Prostate gland (tissue), 2 donors: ENCODE measurements at regions not wholly inside any gene's neighbourhood (a gene's known extent, or its start where the extent isn't known, plus 50 kb on each side); places are given as distances from the start of the nearest gene placed in this dataset.

Source experiments
- DNase-seq: peaks from one replicate; pipeline ENCODE4 v3.0.0-alpha.2; 2019; ENCODE audit warnings: low spot score
- H3K27ac ChIP-seq, 2 donors: fragments of 200-600 bp; sonication (generic); 2 replicates each; pipeline ENCODE4 v1.5.1; 2017 to 2019
- H3K27me3 ChIP-seq: fragments of 200-600 bp; sonication (generic); replicated peaks from 2 replicates; pipeline ENCODE4 v1.5.1; 2019; ENCODE audit not compliant: insufficient read depth
- H3K36me3 ChIP-seq, 2 donors: fragments of 200-600 bp; sonication (generic); 1 replicate in 1 of 2; 2 replicates in 1 of 2; pipeline versions ENCODE4 v1.5.1 to v1.8.1; 2017 to 2019
- H3K4me1 ChIP-seq: fragments of 200-600 bp; sonication (generic); replicated peaks from 2 replicates; pipeline ENCODE4 v1.5.1; 2019
- H3K4me3 ChIP-seq, 2 donors: fragments of 200-600 bp; sonication (generic); 2 replicates each; pipeline ENCODE4 v1.5.1; 2017 to 2019
- H3K9me3 ChIP-seq: fragments of 200-600 bp; sonication (generic); 2 replicates; pipeline ENCODE4 v1.5.1; 2017
- CTCF ChIP-seq, 4 experiments: fragments of 200-600 bp in 2 of 4; fragments of 450-650 bp in 2 of 4; sonication (generic) in 2 of 4; IDR thresholded peaks; 1 replicate in 3 of 4; 2 replicates in 1 of 4; pipeline ENCODE4 v1.5.1; 2016 to 2019; ENCODE audit warnings: antibody characterized with exemption in 4 of 4, mild to moderate bottlenecking in 2 of 4, moderate library complexity in 2 of 4
- POLR2A ChIP-seq: fragments of 450-650 bp; IDR thresholded peaks from one replicate; pipeline ENCODE4 v1.6.1; 2016; ENCODE audit warnings: antibody characterized with exemption, mild to moderate bottlenecking
- POLR2AphosphoS5 ChIP-seq: sonication (generic); formaldehyde crosslinking; IDR thresholded peaks from one replicate; pipeline ENCODE4 v1.6.1; 2017; ENCODE audit warnings: antibody characterized with exemption
- WGBS: methylation state at CpG from one replicate; pipeline ENCODE4 v1.1.5; 2018; 5-methylcytosine and 5-hydroxymethylcytosine counted together
- intact Hi-C: fragments of 100-400 bp; cut with DNase I; formaldehyde crosslinking; loops from one replicate; pipeline ENCODE4 v1.14.2; 2022

- H3K27me3 ChIP-seq, result no peaks in the 10 kb centered on the region
- DNase-seq, result no peak
- no peak overlapping the region for H3K4me3 ChIP-seq
- H3K36me3 ChIP-seq, result no peaks in the 10 kb centered on the region
- 71% methylated on average over 4 of the region's 4 CpGs for WGBS
- H3K4me1 ChIP-seq, result no peaks in the 10 kb centered on the region
- no peak overlapping the region for H3K27ac ChIP-seq
- no peak for TF ChIP-seq CTCF (IDR thresholded peaks at IDR 0.05)
- TF ChIP-seq POLR2A, result no peak
- no peak for TF ChIP-seq POLR2AphosphoS5
- intact Hi-C loops, result no loop called here
- no peaks in the 10 kb centered on the region for H3K9me3 ChIP-seq
Observed at GRCh38 chr18:72225958-72226357, 318.2 kb downstream of the CBLN2 start.

DNA sequence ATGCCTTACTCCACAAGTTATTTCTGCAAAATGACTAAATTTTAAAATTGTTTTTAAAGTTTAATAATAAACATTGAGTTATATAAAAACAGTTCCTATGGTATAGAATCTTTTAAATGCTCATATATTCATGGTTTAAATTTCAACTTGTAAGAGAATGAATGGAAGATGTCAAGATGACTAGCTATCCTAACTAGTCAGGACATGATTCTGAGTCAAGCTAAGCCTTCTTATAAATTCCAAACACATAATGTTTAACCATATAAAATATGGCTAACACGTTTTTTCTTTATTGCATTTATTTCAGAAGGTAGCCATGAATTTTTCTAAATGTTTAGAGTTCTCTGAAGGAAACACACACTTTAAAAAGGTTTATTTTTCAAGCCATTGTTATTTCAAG is 320.4 kb downstream of the CBLN2 start:
- WGBS, result 24% methylated on average over 1 of the region's 1 CpG
- Histone ChIP-seq H3K36me3 (no peaks in the 10 kb centered on the region), H3K4me1 (no peaks in the 10 kb centered on the region), H3K27me3 (no peaks in the 10 kb centered on the region), H3K27ac (no peak overlapping the region), H3K4me3 (no peak overlapping the region), H3K9me3 (no peaks in the 10 kb centered on the region)
- TF ChIP-seq POLR2A (no peak), CTCF (IDR thresholded peaks at IDR 0.05) (no peak), POLR2AphosphoS5 (no peak)
- no peak for DNase-seq
- intact Hi-C loops, result no loop called here

DNA sequence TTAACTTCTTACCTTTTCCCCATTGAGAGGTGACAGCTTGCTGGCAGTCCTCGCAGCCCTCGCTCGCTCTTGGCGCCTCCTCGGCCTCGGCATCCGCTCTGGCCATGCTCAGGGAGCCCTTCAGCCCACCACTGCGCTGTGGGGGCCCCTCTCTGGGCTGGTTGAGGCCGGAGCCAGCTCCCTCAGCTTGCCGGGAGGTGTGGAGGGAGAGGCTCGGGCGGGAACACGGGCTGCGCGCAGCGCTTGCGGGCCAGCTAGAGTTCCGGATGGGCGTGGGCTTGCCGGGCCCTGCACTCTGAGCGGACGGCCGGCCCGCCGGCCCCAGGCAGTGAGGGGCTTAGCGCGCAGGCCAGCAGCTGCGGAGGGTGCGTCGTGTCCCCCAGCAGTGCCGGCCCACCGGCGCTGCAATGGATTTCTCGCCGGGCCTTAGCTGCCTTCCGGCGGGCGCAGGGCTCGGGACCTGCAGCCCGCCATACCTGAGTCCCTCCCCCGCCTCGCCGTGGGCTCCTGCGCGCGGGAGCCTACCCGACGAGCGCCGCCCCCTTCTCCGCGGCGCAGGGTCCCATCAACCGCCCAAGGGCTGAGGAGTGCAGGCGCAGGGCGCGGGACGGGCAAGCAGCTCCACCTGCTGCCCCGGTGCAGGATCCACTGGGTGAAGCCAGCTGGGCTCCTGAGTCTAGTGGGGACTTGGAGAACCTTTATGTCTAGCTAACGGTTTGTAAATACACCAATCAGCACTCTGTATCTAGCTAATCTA is 335.0 kb downstream of the CBLN2 start:
- H3K36me3 ChIP-seq, result no peaks in the 10 kb centered on the region
- 92% methylated on average over 56 of the region's 60 CpGs for WGBS
- no peak overlapping the region for H3K4me3 ChIP-seq
- H3K9me3 ChIP-seq, result no peaks in the 10 kb centered on the region
- H3K27ac ChIP-seq, result no peak overlapping the region
- no peaks in the 10 kb centered on the region for H3K27me3 ChIP-seq
- TF ChIP-seq POLR2A, result no peak
- no peak for TF ChIP-seq POLR2AphosphoS5
- no peak for TF ChIP-seq CTCF (IDR thresholded peaks at IDR 0.05)
- no peaks in the 10 kb centered on the region for H3K4me1 ChIP-seq
- intact Hi-C loops, result no loop called here
- DNase-seq, result no peak

DNA sequence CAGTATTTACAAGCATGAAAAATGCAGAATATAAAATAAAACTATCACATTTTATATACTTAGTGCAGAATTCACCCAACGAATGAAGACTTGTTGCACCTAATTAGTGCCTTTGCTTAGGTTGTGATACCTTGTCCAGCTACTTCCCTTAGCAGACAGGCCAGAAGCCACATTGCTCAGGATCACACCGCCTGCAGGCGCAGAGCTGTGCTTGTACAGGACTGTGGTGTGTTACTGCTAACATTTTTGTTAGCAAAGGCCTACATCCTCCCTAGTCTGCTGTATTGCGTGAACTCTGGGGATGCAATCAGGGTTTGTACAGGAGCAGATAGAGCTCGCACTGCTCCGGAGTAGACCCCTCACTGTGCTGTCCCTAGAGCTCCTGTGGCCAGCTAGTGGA is 336.9 kb downstream of the CBLN2 start:
- Histone ChIP-seq H3K27ac (no peak overlapping the region), H3K36me3 (no peaks in the 10 kb centered on the region), H3K27me3 (no peaks in the 10 kb centered on the region), H3K4me3 (no peak overlapping the region), H3K4me1 (no peaks in the 10 kb centered on the region), H3K9me3 (no peaks in the 10 kb centered on the region)
- no peak for TF ChIP-seq POLR2AphosphoS5
- intact Hi-C loops, result no loop called here
- DNase-seq, result no peak
- 82% methylated on average over 6 of the region's 6 CpGs for WGBS

DNA sequence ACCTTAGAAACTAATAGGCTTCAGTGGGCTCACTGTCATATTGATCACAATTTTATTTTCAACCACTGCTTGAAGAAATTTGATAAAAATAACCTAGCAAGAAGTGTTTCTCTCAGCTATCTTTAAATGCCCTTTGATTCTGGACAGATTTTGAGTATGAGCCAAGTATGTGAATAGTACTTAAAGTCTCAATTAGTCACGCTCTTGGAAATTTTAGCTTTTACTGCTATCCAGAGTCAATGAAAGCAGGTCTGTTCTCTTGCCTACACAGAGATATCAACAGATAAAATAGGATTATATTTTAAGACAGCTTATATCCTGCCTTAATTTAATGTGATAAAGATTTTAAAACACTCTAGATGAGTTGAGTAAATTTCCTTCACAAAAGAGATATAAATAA is 337.3 kb downstream of the CBLN2 start:
- TF ChIP-seq POLR2A, result no peak
- no peak for TF ChIP-seq POLR2AphosphoS5
- no peak for TF ChIP-seq CTCF (IDR thresholded peaks at IDR 0.05)
- 41% methylated on average over 1 of the region's 1 CpG for WGBS
- H3K27ac ChIP-seq, result no peak overlapping the region
- intact Hi-C loops, result no loop called here
- no peaks in the 10 kb centered on the region for H3K4me1 ChIP-seq
- DNase-seq, result no peak
- no peaks in the 10 kb centered on the region for H3K36me3 ChIP-seq
- H3K4me3 ChIP-seq, result no peak overlapping the region
- H3K27me3 ChIP-seq, result no peaks in the 10 kb centered on the region
- no peaks in the 10 kb centered on the region for H3K9me3 ChIP-seq
